H54 (cell line): ENCODE measurements at regions not wholly inside any gene's neighbourhood (a gene's known extent, or its start where the extent isn't known, plus 50 kb on each side); places are given as distances from the start of the nearest gene placed in this dataset.
"Not testable (repeated sequence)": the region's sequence is repeated elsewhere in the genome, so short reads cannot be mapped to it uniquely, and the experiment has no call there.

Source experiments
- DNase-seq: peaks from one replicate; pipeline ENCODE4 v3.0.0; 2011; ENCODE audit warnings: low spot score, mixed read lengths; ENCODE audit not compliant: insufficient read length
- FAIRE-seq: peaks from 3 replicates; lab custom pipeline; 2011; peaks lifted over from hg19 to GRCh38; lab: Jason Lieb, UNC
- POLR2A ChIP-seq: IDR thresholded peaks from 2 replicates; pipeline ENCODE4 v1.6.1; 2011; ENCODE audit warnings: low read depth, mild to moderate bottlenecking, low read length

DNA sequence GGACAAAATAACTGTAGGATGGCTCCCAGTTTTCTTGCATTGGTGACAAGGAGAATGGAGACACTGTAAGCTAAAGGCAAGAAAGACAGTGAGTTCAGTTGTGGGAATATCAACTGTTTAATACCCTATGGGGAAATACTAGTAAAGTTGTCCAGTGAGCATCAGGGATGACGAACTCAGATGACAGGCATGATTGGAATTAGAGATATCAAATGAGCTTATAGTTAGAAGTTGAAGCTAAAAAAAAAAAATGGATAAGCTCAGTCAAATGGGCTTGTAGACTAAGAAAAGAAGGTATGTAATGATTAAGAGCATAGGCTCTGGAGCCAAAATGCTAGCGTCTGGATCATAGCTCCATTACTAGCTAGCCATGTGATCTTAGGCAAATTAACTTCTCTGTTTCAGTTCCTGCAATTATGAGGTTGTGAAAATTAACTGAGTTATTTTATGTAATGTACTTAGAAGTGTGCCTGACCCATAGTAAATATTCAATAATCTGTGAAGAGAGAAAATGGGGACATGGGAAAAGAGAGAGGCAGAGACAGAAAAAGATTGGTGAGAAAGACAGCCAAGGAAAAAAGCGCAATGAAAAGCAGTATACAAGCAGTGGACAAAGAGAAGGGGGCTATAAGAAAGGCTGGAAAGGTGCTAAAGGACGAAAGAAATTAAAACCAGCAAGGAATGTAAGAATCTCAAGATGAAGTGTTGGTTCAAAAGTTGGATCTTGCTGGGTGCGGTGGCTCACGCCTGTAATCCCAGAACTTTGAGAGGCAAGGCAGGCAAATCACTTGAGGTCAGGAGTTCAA, 95.7 kb upstream of the SLC39A10 start:
- no peak for TF ChIP-seq POLR2A
- FAIRE-seq (peak; percentile 93), DNase-seq (peak; percentile 54)

DNA sequence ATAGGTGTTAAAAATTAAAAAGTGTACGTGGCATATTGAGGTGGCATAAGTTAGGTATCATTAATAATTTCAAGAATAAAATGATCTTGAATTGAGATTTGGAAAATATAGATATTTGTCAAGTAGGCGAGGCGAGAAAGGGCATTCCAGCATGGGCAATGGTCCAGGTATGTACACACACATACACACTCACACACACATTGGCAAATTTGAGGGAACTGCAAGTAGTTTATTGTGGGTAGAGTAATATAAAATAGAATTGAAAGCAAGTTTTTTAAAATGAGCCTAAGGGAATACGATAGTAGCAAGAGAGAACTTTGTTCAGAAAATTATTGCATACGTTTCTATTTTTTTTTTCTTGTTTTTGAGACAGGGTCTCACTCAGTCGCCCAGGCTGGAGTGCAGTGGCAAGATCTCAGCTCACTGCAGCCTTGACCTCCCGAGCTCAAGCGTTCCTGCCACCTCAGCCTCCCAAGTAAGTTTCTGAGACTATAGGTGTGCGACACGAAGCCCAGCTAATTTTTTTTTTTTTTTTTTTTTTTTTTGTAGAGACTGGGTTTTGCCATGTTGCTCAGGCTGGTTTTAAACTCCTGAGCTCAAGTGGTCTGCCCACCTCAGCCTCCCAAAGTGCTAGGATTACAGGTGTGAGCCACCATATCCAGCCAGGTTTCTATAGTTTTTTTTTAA, 96.7 kb upstream of the SLC39A10 start:
- DNase-seq (no peak), FAIRE-seq (no peak)
- TF ChIP-seq POLR2A = no peak

DNA sequence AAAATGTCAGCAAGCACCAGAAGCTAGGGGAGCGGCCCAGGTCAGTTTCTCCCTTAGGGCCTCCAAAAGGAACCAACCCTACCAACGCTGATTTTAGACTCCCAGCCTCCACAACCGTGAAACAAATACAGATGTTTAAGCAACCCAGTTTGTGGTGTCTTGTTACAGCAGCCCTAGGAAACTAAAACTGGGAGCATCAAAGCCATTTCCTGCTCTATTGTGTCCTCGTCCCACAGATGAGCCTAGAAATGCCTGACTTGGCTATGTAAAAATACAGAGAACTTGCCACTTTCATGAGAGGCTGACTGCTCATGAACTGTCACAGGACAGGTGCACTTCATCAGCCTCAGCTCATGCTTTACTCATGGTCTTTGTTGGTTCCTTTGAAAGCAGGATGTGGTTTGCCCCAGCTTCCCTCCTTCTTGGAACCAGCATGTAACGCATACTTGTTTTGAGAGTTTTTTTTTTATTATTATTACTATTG, 97.6 kb upstream of the SLC39A10 start:
- no peak for FAIRE-seq
- TF ChIP-seq POLR2A = no peak

DNA sequence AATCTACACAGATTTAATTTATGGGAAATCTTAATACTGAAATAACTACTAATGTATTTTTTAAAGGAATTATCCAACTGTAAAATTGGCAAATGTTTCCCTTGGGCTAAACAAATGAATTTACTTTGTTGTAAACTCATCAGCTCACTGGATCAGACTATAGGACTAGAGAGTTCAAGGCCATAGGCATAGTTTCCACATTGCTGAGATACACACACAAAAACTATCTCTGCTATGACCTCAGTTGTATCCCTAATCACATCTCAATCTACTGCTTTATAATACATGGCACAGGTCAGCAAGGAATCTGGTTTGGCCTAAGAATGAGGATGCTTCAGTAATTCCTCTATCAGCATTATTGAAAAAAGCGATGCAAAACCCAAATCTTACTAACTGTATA, 101.1 kb upstream of the SLC39A10 start:
- TF ChIP-seq POLR2A = no peak
- FAIRE-seq (no peak), DNase-seq (no peak)

More for the DNA sequence above, 97.6 kb upstream of the SLC39A10 start:
- peak; percentile 40 for DNase-seq

DNA sequence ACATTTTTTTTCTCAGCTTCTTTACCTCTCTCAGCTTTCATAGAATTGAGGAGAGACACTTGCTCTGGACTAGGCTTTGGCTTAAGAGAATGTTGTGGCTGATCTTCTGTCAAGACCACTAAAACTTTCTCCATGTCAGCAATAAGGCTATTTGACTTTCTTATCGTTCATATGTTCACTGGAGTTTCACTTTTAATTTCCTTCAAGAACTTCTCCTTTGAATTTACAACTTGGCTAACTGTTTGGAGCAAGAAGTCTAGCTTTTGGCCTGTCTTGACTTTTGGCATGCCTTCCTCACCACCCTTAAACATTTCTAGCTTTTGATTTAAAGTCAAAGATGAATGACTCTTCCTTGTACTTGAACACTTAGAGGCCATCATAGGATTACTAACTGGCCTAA, 104.4 kb upstream of the SLC39A10 start:
- TF ChIP-seq POLR2A = no peak
- FAIRE-seq (no peak), DNase-seq (no peak)

DNA sequence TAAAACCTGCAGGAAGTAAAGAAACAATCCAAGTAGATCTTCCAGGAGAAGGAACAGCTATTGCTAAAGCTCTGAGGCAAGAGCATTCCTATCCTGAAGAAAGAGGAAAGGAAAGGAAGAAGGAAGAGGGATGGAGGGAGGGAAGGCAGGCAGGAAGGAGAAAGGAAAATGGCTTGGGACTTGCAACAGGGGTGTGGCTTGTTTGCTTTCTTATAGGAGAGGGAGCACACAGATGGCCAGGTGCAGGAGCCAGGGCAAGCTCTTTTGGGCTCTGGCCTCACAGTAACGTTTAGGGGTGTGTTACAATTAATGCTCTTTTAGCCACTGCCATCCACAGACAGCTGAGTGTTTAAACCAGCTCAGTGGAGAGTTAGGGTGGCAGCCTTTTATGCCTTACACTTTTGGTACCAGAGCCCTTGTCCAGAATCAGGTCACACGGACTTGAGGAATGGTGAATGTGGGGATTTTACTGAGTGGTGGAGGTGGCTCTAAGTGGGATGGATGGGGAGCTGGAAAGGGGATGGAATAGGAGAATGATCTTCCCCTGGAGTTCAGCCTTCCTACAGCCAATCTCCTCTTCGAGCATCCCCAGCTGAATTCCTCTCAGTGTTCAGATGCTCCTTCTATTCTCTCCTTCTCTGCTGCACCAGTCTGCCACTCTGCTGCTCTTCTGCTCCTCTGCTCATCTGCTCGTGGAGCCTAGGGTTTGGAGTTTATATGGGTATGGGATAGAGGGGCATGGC, 108.7 kb upstream of the SLC39A10 start:
- DNase-seq = no peak
- FAIRE-seq = no peak
- TF ChIP-seq POLR2A = no peak

DNA sequence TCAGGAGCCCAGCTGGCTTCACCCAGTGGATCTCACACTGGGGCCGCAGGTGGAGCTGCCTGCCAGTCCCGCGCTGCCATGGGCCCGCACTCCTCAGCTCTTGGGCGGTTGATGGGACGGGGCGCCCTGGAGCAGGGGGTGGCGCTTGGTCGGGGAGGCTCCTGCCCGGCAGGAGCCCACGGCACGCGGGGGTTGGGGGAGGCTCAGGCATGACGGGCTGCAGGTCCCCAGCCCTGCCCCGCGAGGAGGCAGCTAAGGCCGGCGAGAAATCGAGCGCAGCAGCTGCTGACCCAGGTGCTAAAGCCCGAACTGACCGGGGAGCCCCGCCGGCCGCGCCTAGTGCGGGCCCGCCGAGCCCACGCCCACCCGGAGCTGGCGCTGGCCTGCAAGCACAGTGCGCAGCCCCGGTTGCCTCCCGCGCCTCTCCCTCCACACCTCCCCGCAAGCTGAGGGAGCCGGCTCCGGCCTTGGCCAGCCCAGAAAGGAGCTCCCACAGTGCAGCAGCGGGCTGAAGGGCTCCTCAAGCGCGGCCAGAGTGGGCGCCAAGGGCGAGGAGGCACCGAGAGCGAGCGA, 109.7 kb upstream of the SLC39A10 start:
- FAIRE-seq, DNase-seq: not testable (repeated sequence)

DNA sequence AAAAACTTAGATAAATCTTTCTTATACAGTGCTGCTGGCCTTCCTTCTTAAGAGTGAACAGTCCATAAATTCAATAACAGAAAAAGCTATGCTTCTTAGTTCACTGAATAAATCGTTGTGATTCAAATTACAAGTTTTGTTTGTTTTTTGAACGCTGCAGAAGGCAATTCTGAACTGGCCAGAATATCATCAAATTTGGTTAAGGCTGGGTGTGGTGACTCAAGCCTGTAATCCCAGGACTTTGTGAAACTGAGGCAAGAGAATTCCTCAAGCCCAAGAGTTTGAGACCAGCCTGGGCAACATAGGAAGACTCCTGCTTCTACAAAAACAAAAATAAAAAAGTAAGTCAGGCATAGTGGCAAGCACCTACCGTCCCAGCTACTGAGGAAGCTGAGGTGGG, 111.2 kb upstream of the SLC39A10 start:
- FAIRE-seq = no peak
- DNase-seq = no peak

DNA sequence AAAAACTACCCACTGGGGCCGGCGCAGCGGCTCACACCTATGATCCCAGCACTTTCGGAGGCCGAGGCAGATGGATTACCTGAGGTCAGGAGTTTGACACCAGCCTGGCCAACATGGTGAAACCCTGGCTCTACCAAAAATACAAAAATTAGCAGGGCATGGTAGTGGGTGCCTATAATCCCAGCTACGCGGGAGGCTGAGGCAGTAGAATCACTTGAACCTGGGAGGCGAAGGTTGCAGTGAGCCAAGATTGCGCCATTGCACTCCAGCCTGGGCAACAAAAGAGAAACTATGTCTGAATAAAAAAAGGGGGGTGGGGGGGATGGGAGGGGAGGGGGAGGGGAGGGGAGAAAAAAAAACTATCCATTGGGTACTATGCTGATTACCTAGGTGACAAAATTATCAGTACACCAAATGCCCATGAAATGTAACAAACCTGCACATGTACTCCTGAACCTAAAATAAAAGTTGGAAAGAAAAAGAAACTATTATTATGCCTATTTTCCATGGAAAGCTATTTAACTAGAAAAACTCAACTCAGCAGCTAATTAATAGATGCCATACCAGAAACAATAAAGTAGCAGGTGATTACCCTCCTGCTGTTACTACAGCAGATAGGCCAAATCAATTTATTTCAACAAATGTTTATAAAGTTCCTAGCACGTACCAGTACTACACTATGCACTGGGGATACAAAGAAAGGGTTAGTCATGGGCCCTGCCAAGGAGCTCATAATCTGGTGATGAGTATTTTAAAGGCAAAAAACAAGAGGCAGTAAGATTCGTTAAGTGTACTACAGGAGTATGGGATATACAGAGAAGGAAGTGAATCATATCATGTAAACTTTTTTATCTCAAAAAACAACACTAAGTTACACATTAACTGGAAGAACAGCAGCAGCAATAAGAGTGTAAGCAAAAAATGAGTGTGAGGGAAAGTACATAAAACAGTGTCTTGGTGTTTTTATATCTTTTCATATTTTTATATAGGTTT, 112.8 kb upstream of the SLC39A10 start:
- FAIRE-seq = peak; percentile 73
- TF ChIP-seq POLR2A = no peak
- DNase-seq = peak; percentile 55

More for the DNA sequence above, 111.2 kb upstream of the SLC39A10 start:
- no peak for TF ChIP-seq POLR2A

DNA sequence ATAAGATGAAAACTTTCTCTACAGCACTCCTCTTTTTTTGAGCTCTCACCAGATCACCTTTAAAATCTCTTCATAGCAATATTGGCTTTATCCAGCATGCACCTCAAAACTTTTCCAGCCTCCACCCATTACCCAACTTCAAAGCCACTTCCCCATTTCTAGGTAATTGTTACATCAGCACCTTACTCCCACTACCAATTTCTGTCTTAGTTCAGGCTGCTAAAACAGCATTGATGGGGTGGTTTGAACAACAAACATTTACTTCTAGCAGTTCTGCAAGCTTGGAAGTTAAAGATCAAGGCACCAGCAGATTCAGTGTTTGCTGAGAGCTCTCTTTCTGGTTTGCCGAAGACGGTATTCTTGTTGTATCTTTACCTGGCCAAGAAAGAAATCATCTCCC, 114.0 kb upstream of the SLC39A10 start:
- FAIRE-seq (no peak), DNase-seq (no peak)
- no peak for TF ChIP-seq POLR2A

DNA sequence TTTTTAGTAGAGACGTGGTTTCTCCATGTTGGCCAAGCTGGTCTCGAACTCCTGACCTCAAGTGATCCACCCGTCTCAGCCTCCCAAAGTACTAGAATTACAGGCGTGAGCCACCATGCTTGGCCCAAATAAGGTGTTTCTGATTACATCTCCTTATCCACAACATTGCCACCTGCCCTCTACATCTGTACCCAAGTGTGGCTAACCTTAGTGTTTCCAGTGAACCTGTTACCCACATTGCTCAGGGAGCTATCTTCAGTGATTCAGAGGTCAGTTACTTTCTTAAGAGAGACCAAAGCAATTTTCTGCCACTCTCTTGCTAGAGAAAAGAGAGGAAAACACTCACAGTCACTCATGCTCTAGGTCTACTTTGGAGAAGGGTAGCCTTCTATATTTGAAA, 115.0 kb upstream of the SLC39A10 start:
- DNase-seq (no peak), FAIRE-seq (no peak)
- TF ChIP-seq POLR2A = no peak

DNA sequence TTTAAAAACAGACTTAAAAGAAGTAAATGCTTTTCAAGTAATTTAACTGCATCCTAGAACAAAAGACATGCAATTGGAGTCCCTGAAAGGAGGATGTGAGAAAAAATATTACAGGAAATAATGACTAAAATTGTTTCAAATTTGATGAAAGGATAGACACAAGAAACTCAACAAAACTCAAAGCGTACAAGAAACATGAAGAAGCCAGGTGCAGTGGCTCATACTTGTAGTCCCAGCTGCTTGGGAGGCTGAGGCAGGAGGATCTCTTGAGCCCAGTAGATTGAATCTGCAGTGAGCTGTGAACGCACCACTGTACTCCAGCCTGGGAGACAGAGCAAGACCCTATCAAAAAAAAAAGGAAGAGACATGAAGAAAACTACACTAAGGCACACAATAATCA, 118.1 kb upstream of the SLC39A10 start:
- no peak for TF ChIP-seq POLR2A
- DNase-seq (no peak), FAIRE-seq (no peak)
